ENCODE measurements at regions not wholly inside any gene's neighbourhood (a gene's known extent, or its start where the extent isn't known, plus 50 kb on each side); places are given as distances from the start of the nearest gene placed in this dataset.

GRCh38 chr7:51702673-51703072 is 386.1 kb upstream of the COBL start:
- TF ChIP-seq CTCF (IDR thresholded peaks at IDR 0.05; ENCODE audit: low read depth, low read length, poor library complexity, severe bottlenecking) = no peak
- TF ChIP-seq EZH2phosphoT487 (IDR thresholded peaks at IDR 0.05; ENCODE audit: borderline replicate concordance, low read length) = no peak

Measured in DOHH2 (cell line).